H1 (cell line): ENCODE measurements at regions not wholly inside any gene's neighbourhood (a gene's known extent, or its start where the extent isn't known, plus 50 kb on each side); places are given as distances from the start of the nearest gene placed in this dataset.

ENCODE experiments used
- CTCF ChIA-PET: fragments of 300-600 bp; sonication (Branson Sonifier 250); formaldehyde crosslinking; loops from one replicate; lab custom pipeline; 2021; ENCODE audit not compliant: partially characterized antibody; lab: Charles Lee
- POLR2A ChIA-PET: fragments of 300-600 bp; sonication (Branson Sonifier 250); formaldehyde crosslinking; loops from one replicate; lab custom pipeline; 2021; ENCODE audit warnings: inconsistent platforms; ENCODE audit not compliant: partially characterized antibody; lab: Charles Lee
- DNase-seq, 2 experiments: peaks; one replicate each; pipeline versions ENCODE4 v3.0.0 to v3.0.0-alpha.2; 2010 to 2022; ENCODE audit warnings: low spot score in 2 of 2, low read depth in 1 of 2, mixed read lengths in 1 of 2
- FAIRE-seq: peaks from 2 replicates; lab custom pipeline; 2011; peaks lifted over from hg19 to GRCh38; lab: Jason Lieb, UNC
- H2AFZ ChIP-seq: 2 replicates; pipeline ENCODE4 v1.8.1; 2012; ENCODE audit warnings: low read length, inconsistent platforms
- H2AK5ac ChIP-seq: 2 replicates; pipeline ENCODE4 v1.6.1; 2013; ENCODE audit warnings: low read depth, low read length
- H2BK120ac ChIP-seq: replicated peaks from 2 replicates; pipeline ENCODE3; 2013; ENCODE audit warnings: low read depth, low read length, inconsistent platforms
- H2BK12ac ChIP-seq: 2 replicates; pipeline ENCODE4 v1.6.1; 2013; ENCODE audit warnings: low read depth, low read length
- H2BK15ac ChIP-seq: 2 replicates; pipeline ENCODE4 v1.6.1; 2013; ENCODE audit warnings: low read length
- H2BK20ac ChIP-seq: 2 replicates; pipeline ENCODE4 v1.6.1; 2013; ENCODE audit warnings: low read length
- H2BK5ac ChIP-seq: 2 replicates; pipeline ENCODE4 v1.6.1; 2013; ENCODE audit warnings: low read depth, low read length
- H3K14ac ChIP-seq: 2 replicates; pipeline ENCODE4 v1.6.1; 2013; ENCODE audit warnings: inconsistent platforms; ENCODE audit not compliant: insufficient read length
- H3K18ac ChIP-seq: 2 replicates; pipeline ENCODE4 v1.6.1; 2013; ENCODE audit warnings: low read length; ENCODE audit errors: extremely low read depth
- H3K23ac ChIP-seq: 2 replicates; pipeline ENCODE4 v1.6.1; 2013; ENCODE audit warnings: inconsistent platforms; ENCODE audit not compliant: insufficient read length
- H3K23me2 ChIP-seq: 2 replicates; pipeline ENCODE4 v1.6.1; 2013; ENCODE audit warnings: low read depth, low read length
- H3K27ac ChIP-seq: 2 replicates; pipeline ENCODE4 v1.6.1; 2011; ENCODE audit warnings: low read depth, low read length, inconsistent platforms
- H3K27me3 ChIP-seq, 4 experiments: replicated peaks in 1 of 4; 1 replicate in 1 of 4; 2 replicates in 3 of 4; pipeline versions ENCODE4 v1.6.1 to v1.8.1; 2011 to 2013; ENCODE audit warnings: low read length in 3 of 4, mild to moderate bottlenecking in 3 of 4, inconsistent platforms in 2 of 4, mixed read lengths in 2 of 4, moderate library complexity in 1 of 4; ENCODE audit not compliant: control insufficient read depth in 3 of 4, insufficient read depth in 3 of 4; ENCODE audit errors: extremely low read depth in 1 of 4
- H3K36me3 ChIP-seq, 4 experiments: 2 replicates each; pipeline versions ENCODE4 v1.6.1 to v1.8.1; 2011 to 2013; ENCODE audit warnings: mild to moderate bottlenecking in 4 of 4, low read length in 3 of 4, moderate library complexity in 2 of 4, control low read depth in 1 of 4, inconsistent platforms in 1 of 4; ENCODE audit not compliant: insufficient read depth in 4 of 4, control insufficient read depth in 2 of 4
- H3K4ac ChIP-seq: replicated peaks from 2 replicates; pipeline ENCODE3; 2013; ENCODE audit warnings: low read length, low read depth, mixed read lengths, inconsistent platforms; ENCODE audit not compliant: insufficient read length
- H3K4me1 ChIP-seq, 4 experiments: replicated peaks in 1 of 4; 1 replicate in 1 of 4; 2 replicates in 3 of 4; pipeline versions ENCODE4 v1.6.1 to v1.8.1; 2011 to 2013; ENCODE audit warnings: low read length in 3 of 4, inconsistent platforms in 2 of 4, mixed read lengths in 1 of 4; ENCODE audit not compliant: insufficient read depth in 4 of 4, control insufficient read depth in 3 of 4
- H3K4me2 ChIP-seq, 2 experiments: 2 replicates each; pipeline versions ENCODE4 v1.6.1 to v1.8.1; 2011 to 2013; ENCODE audit warnings: low read depth in 2 of 2, low read length in 2 of 2, control low read depth in 1 of 2, inconsistent platforms in 1 of 2, mild to moderate bottlenecking in 1 of 2; ENCODE audit not compliant: insufficient read depth in 1 of 2
- H3K4me3 ChIP-seq, 4 experiments: fragments of 200-600, 300-600 bp in 1 of 4; sonication (generic), shearing (Covaris generic), sonication (Bioruptor Twin) in 1 of 4; 2 replicates each; pipeline versions ENCODE4 v1.5.1 to v1.8.1; 2011 to 2016; ENCODE audit warnings: low read length in 4 of 4, low read depth in 3 of 4, control low read depth in 2 of 4, inconsistent platforms in 2 of 4, mild to moderate bottlenecking in 2 of 4, mixed read lengths in 1 of 4, moderate library complexity in 1 of 4; ENCODE audit not compliant: insufficient read depth in 2 of 4; ENCODE audit errors: extremely low read depth in 1 of 4
- H3K56ac ChIP-seq: replicated peaks from 2 replicates; pipeline ENCODE3; 2013; ENCODE audit warnings: low read depth, mild to moderate bottlenecking, mixed read lengths, low read length, inconsistent platforms; ENCODE audit not compliant: insufficient read length
- H3K79me1 ChIP-seq: 2 replicates; pipeline ENCODE4 v1.6.1; 2013; ENCODE audit warnings: low read depth, low read length, control low read depth
- H3K79me2 ChIP-seq, 2 experiments: 2 replicates each; pipeline versions ENCODE4 v1.6.1 to v1.8.1; 2012 to 2013; ENCODE audit warnings: low read length in 2 of 2, mild to moderate bottlenecking in 2 of 2, inconsistent platforms in 1 of 2; ENCODE audit not compliant: insufficient read depth in 2 of 2, control insufficient read depth in 1 of 2
- H3K9ac ChIP-seq, 4 experiments: replicated peaks in 1 of 4; 1 replicate in 1 of 4; 2 replicates in 3 of 4; pipeline versions ENCODE4 v1.6.1 to v1.8.1; 2011 to 2013; ENCODE audit warnings: low read depth in 3 of 4, low read length in 3 of 4, control low read depth in 2 of 4, mild to moderate bottlenecking in 2 of 4, moderate library complexity in 2 of 4, inconsistent platforms in 1 of 4; ENCODE audit errors: extremely low read depth in 1 of 4
- H3K9me3 ChIP-seq, 2 experiments: 2 replicates each; pipeline versions ENCODE4 v1.6.1 to v1.8.1; 2012 to 2013; ENCODE audit warnings: mild to moderate bottlenecking in 2 of 2, moderate library complexity in 2 of 2, control low read depth in 1 of 2, inconsistent platforms in 1 of 2, low read depth in 1 of 2, low read length in 1 of 2, mixed read lengths in 1 of 2; ENCODE audit not compliant: insufficient read depth in 2 of 2
- H4K20me1 ChIP-seq, 2 experiments: replicated peaks in 1 of 2; 2 replicates each; pipeline versions ENCODE3 to v1.8.1; 2011 to 2013; ENCODE audit warnings: inconsistent platforms in 2 of 2, low read length in 2 of 2, mild to moderate bottlenecking in 1 of 2; ENCODE audit not compliant: insufficient read depth in 2 of 2, control insufficient read depth in 1 of 2
- H4K5ac ChIP-seq: 2 replicates; pipeline ENCODE4 v1.6.1; 2013; ENCODE audit warnings: low read length, low read depth, mixed read lengths, inconsistent platforms; ENCODE audit not compliant: insufficient read length
- H4K8ac ChIP-seq: 2 replicates; pipeline ENCODE4 v1.8.0; 2013; ENCODE audit warnings: mild to moderate bottlenecking, moderate library complexity, low read length, inconsistent platforms; ENCODE audit not compliant: insufficient read depth; ENCODE audit errors: extremely low read depth
- H4K91ac ChIP-seq: replicated peaks from 2 replicates; pipeline ENCODE3; 2013; ENCODE audit warnings: low read length, mixed read lengths, inconsistent platforms; ENCODE audit not compliant: insufficient read length
- GTF2F1 ChIP-seq: IDR thresholded peaks from 2 replicates; pipeline ENCODE4 v1.6.1; 2012; ENCODE audit warnings: low read depth, low read length, improper control_type of control experiment, borderline replicate concordance
- POU5F1 ChIP-seq: IDR thresholded peaks from 2 replicates; pipeline ENCODE4 v1.6.1; 2011; ENCODE audit warnings: low read depth, mild to moderate bottlenecking, low read length, moderate library complexity
- SAP30 ChIP-seq: fragments of 300-600 bp; sonication (generic); IDR thresholded peaks from 2 replicates; pipeline ENCODE4 v1.7.1; 2012; ENCODE audit warnings: low read length, moderate library complexity, mild to moderate bottlenecking, inconsistent platforms; ENCODE audit not compliant: insufficient read depth, insufficient replicate concordance
- SRF ChIP-seq: IDR thresholded peaks from 2 replicates; pipeline ENCODE4 v1.6.1; 2011; ENCODE audit warnings: mild to moderate bottlenecking, low read depth, low read length, moderate library complexity
- WGBS, 2 experiments: shearing (Covaris generic) in 1 of 2; methylation state at CpG; one replicate each; pipeline versions ENCODE4 v1.1.6 to v1.1.7; 2013 to 2015; ENCODE audit warnings: low lambda C conversion rate in 2 of 2, mixed read lengths in 2 of 2, inconsistent platforms in 1 of 2, low coverage in 1 of 2, missing lambda C conversion rate in 1 of 2; ENCODE audit not compliant: insufficient replicate concordance in 2 of 2, insufficient coverage in 1 of 2, insufficient read length in 1 of 2; ENCODE audit errors: extremely low coverage in 1 of 2, missing lambda C conversion rate in 1 of 2; 5-methylcytosine and 5-hydroxymethylcytosine counted together

GRCh38 chr6:8551386-8551785 is 116.0 kb upstream of the SLC35B3 start:
- no peak overlapping the region for H2BK15ac ChIP-seq
- H3K27ac ChIP-seq, result no peak overlapping the region
- H4K20me1 ChIP-seq, result no peaks in the 10 kb centered on the region
- H3K18ac ChIP-seq, result no peak overlapping the region
- no peaks in the 10 kb centered on the region for H3K27me3 ChIP-seq
- no peak overlapping the region for H2AFZ ChIP-seq
- H4K91ac ChIP-seq, result no peak overlapping the region
- no peaks in the 10 kb centered on the region for H3K9me3 ChIP-seq
- no peak overlapping the region for H2BK120ac ChIP-seq
- H3K23me2 ChIP-seq, result no peaks in the 10 kb centered on the region
- ChIA-PET POLR2A (no interaction called here), CTCF (interaction anchor here (0.6 to 4.7 kb wide), 4 partner anchors 12 to 415 kb away, joined by 3 to 22 read pairs (median 3); no protein-coding TSS in a partner anchor)
- H3K36me3 ChIP-seq, result no peaks in the 10 kb centered on the region; a peak in 1 of 8 replicates
- no peak overlapping the region for H3K4me3 ChIP-seq
- H2BK12ac ChIP-seq, result no peak overlapping the region
- no peak overlapping the region for H2BK5ac ChIP-seq
- H2BK20ac ChIP-seq, result no peak overlapping the region
- WGBS, 2 experiments, result 96% methylated on average over 2 of the region's 2 CpGs; no CpG with 5 or more reads in 1 of the 2 experiments
- H3K56ac ChIP-seq, result no peak overlapping the region
- H3K4me1 ChIP-seq, result no peaks in the 10 kb centered on the region
- no peaks in the 10 kb centered on the region for H3K79me2 ChIP-seq
- no peak for TF ChIP-seq GTF2F1
- no peak for TF ChIP-seq SRF
- no peak for TF ChIP-seq SAP30
- TF ChIP-seq POU5F1, result no peak
- no peak for DNase-seq
- no peak overlapping the region for H4K5ac ChIP-seq
- no peak for FAIRE-seq
- no peak overlapping the region for H3K23ac ChIP-seq
- H3K4ac ChIP-seq, result no peak overlapping the region
- no peak overlapping the region for H4K8ac ChIP-seq
- no peak overlapping the region for H2AK5ac ChIP-seq
- no peak overlapping the region for H3K4me2 ChIP-seq
- H3K14ac ChIP-seq, result no peak overlapping the region
- no peak overlapping the region for H3K9ac ChIP-seq
- no peaks in the 10 kb centered on the region for H3K79me1 ChIP-seq
